GM12892 (cell line): ENCODE measurements at regions not wholly inside any gene's neighbourhood (a gene's known extent, or its start where the extent isn't known, plus 50 kb on each side); places are given as distances from the start of the nearest gene placed in this dataset.

ENCODE experiments used
- DNase-seq: peaks from one replicate; pipeline ENCODE4 v3.0.0; 2011; ENCODE audit not compliant: insufficient read length
- FAIRE-seq: peaks from 2 replicates; lab custom pipeline; 2011; peaks lifted over from hg19 to GRCh38; lab: Jason Lieb, UNC
- POLR2A ChIP-seq: IDR thresholded peaks from 2 replicates; pipeline ENCODE4 v1.6.1; 2011; ENCODE audit warnings: low read depth, low read length, control low read depth
- POLR2AphosphoS5 ChIP-seq: IDR thresholded peaks from 2 replicates; pipeline ENCODE4 v1.6.1; 2011; ENCODE audit warnings: low read depth, low read length, control low read depth
- TAF1 ChIP-seq: IDR thresholded peaks from 2 replicates; pipeline ENCODE4 v1.6.1; 2011; ENCODE audit warnings: low read depth, mild to moderate bottlenecking, control low read depth, low read length, borderline replicate concordance

GRCh38 chr15:31477851-31478701 lies 151.4 kb downstream of the KLF13 start:
- FAIRE-seq, result no peak
- no peak for TF ChIP-seq POLR2AphosphoS5
- TF ChIP-seq TAF1, result no peak
- TF ChIP-seq POLR2A, result no peak
- no peak for DNase-seq

DNA sequence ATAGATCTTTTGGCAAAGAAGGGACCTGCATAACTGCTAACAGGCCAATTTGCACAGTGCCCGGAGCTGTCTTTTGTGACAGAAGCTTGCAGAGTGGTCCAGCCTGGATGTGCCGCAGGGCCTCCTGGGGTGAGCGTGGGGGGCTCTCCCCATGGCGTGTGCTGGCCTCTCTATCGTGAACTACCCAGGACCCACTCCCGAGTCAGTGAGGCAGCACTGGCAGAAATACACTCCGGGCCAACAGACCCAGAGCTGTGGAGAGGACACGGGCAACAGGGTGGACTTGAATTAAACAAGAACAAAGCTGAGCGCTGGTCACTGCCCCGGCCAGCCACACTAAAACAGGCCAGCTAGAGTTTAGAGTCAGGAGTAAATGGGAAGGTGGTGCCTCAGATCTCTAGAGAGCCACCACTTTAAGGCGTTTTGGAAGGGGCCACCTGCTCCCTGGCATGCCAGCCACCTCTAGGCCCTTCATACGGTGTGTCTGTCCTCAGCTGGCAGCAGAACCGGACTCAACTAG lies 152.1 kb downstream of the KLF13 start:
- DNase-seq (no peak), FAIRE-seq (no peak)
- TF ChIP-seq POLR2A (no peak), POLR2AphosphoS5 (no peak), TAF1 (no peak)

GRCh38 chr15:31480356-31481025 lies 153.9 kb downstream of the KLF13 start:
- DNase-seq, result no peak
- TF ChIP-seq POLR2A (no peak), POLR2AphosphoS5 (no peak), TAF1 (no peak)
- FAIRE-seq, result peak; percentile 33

- no peak for TF ChIP-seq POLR2AphosphoS5
- TF ChIP-seq POLR2A, result no peak
- TF ChIP-seq TAF1, result no peak
- DNase-seq, result no peak
- FAIRE-seq, result no peak
Observed at GRCh38 chr15:31481142-31481541, 154.5 kb downstream of the KLF13 start.

- DNase-seq (no peak), FAIRE-seq (no peak)
- TF ChIP-seq POLR2AphosphoS5 (no peak), TAF1 (no peak), POLR2A (no peak)
Observed at GRCh38 chr15:31482122-31482922, 155.7 kb downstream of the KLF13 start.

DNA sequence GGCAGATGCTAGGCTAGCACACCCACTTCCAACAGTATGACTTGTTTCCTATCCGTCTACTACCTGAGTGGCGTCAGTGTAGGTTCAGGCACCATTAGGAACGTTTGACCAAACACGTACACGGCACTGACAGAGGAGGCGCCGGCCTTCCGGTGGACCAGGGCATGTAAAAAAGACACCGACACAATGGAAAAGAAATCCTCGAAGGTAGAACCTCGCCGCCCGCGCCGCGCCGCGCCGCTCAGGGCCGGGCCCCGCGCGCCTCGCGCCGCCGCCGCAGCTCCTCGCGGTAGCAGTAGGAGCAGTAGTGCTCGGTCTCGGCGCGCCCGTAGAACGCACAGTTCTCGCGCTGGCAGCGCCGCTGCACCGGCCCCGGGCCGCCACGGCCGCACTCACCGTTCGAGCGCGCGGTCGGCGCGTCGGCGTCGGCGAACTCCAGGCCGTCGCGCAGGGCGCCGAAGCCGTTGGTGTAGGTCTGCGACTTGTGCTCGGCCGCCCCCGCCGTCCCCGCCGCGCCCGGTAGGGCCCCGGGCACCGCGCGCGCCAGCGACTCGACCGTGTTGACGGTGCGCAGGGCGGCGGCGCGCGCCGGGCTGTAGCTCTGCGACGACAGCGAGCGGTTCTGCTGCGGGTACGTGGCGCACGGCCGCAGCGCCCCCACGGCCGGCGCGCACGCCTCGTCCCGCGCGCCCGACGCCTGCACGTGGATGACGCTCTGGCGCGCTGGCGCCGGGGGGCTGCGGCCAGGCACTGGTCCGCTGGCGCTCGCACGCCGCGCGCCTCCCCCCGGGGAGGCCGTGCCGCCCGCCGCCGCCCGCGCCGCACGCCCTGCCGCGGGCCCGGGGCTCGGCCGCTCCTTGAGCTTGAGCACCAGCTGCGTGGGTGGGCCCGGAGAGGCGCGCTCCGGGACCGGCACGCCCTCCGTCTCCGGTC lies 156.7 kb downstream of the KLF13 start:
- TF ChIP-seq TAF1 (no peak), POLR2A (no peak), POLR2AphosphoS5 (no peak)
- DNase-seq (no peak), FAIRE-seq (no peak)

GRCh38 chr15:31483986-31484951 lies 157.6 kb downstream of the KLF13 start:
- no peak for FAIRE-seq
- no peak for DNase-seq
- no peak for TF ChIP-seq POLR2A
- TF ChIP-seq TAF1, result no peak
- no peak for TF ChIP-seq POLR2AphosphoS5

GRCh38 chr15:31484986-31485385 lies 158.4 kb downstream of the KLF13 start:
- DNase-seq, result no peak
- no peak for FAIRE-seq

DNA sequence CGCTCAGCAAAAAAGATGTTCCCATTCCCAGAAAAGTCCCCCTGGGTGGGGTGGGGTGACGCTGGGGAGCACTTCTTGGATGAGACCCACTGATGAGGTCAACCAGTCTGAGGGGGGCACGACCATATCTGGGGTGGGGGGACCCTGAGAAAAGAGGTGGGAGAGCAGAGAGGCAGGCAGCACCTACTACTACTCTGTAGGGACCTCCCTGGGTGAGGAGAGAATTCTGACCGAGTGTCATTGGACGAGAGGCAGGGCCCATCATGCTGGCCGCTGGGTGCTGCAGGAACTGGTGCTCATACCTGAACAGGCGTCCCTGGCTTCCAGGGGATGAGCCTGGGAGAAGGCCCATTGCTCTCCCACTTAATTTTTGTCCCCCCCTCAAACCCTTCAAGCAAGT lies 158.8 kb downstream of the KLF13 start:
- FAIRE-seq (no peak), DNase-seq (no peak)
- TF ChIP-seq TAF1, result no peak
- no peak for TF ChIP-seq POLR2A
- TF ChIP-seq POLR2AphosphoS5, result no peak

More at GRCh38 chr15:31484986-31485385, 158.4 kb downstream of the KLF13 start:
- TF ChIP-seq POLR2AphosphoS5, result no peak
- TF ChIP-seq POLR2A, result no peak
- TF ChIP-seq TAF1, result no peak

- TF ChIP-seq TAF1 (no peak), POLR2AphosphoS5 (no peak), POLR2A (no peak)
- DNase-seq (no peak), FAIRE-seq (peak; percentile 46)
Observed at GRCh38 chr15:31485911-31486461, 159.4 kb downstream of the KLF13 start.
